HG02642 (cell line): ENCODE measurements at regions not wholly inside any gene's neighbourhood (a gene's known extent, or its start where the extent isn't known, plus 50 kb on each side); places are given as distances from the start of the nearest gene placed in this dataset.

Experiments
- ATAC-seq: cut with Tn5 transposase; IDR thresholded peaks from one replicate; pipeline ENCODE4 v1.9.1; 2021; ENCODE audit warnings: mild to moderate bottlenecking; ENCODE audit not compliant: unreplicated experiment, poor library complexity

GRCh38 chr5:117881426-117882230, 1106.7 kb downstream of the DTWD2 start:
- no peak for ATAC-seq

- no peak for ATAC-seq
Measured at GRCh38 chr5:117880932-117881331, 1107.4 kb downstream of the DTWD2 start.

- no peak for ATAC-seq
Measured at GRCh38 chr5:117877731-117878130, 1110.6 kb downstream of the DTWD2 start.

DNA sequence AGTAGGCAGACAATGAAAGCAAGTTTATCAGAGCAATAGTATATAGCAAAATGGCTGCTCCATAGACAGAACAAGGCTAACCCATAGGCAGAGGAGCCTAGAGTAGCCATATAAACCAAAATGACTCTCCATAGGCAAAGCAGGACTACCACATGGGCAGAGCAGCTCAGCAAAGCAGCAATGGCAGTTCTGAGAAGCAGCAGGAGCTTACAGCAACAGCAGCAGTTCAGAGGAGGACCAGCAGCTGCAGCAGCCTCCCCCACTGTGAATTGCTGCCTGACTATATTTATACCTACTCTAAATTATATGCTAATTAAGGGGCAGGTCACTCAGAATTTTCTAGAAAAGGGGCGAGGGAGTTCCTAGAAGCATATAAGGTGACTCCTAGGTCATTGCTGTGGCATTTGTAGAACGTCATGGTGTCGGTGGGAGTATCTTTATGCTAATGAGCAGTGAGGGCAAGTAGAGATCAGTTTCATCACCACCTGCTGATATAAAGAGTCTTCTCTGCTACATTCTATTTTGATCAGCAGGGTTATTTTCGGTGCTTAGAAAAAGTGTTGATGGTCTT, 1115.5 kb downstream of the DTWD2 start:
- ATAC-seq: no peak

DNA sequence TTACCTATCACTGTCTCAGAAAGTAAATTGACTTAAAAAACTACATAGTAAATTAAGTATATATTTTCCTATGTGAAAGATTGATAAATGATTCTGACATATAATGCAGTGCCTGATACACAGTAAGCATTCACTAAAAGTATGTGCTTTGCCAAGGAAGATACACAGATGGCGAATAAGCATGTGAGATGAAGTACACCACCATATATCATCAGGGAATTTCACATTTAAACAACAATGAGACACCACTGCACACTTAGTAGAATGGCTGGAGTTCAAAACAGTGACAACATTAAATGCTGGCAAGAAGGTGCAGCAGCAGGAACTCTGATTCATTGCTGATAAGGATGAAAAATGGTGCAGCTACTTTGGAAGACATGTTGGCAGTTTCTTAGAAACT, 1118.8 kb downstream of the DTWD2 start:
- no peak for ATAC-seq

- ATAC-seq: no peak
Measured at GRCh38 chr5:117863586-117864296, 1124.6 kb downstream of the DTWD2 start.

DNA sequence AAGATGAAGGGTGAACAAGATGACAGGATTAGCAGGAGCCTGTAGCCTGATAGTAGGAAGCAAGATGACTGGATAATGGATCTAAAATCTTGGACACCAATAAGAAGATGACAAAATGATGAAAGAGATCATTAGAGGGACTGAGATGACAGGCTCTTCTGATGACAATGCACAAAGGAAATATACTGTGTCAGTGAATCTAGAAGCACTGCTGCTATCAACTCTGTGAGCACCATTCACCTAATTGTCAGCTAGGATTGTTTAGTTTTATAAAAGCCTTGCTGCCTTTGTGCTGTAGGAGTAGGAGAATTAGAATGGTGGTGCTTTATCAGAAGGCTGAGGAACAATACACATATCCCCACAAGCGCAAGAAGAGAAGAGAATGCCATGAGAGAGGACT, 1127.8 kb downstream of the DTWD2 start:
- no peak for ATAC-seq

DNA sequence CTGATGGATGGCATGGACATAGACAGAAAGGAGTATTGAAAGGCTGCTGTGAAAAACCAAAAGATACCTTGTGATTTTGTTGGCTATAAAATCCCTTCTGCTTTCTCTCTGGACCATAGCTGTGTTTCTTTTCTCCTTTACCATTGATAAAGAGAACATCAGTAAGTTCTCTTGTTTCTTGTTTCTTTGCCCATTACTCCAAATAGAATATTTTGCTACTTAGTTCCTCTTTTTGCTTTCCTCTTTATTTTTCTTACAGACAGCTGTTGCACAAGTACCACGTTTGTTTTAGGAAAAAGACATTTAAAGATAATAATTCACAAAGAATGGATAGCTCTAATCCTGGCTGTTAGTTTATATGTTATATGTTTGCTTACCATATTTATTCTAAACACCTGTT, 1129.2 kb downstream of the DTWD2 start:
- ATAC-seq: no peak

DNA sequence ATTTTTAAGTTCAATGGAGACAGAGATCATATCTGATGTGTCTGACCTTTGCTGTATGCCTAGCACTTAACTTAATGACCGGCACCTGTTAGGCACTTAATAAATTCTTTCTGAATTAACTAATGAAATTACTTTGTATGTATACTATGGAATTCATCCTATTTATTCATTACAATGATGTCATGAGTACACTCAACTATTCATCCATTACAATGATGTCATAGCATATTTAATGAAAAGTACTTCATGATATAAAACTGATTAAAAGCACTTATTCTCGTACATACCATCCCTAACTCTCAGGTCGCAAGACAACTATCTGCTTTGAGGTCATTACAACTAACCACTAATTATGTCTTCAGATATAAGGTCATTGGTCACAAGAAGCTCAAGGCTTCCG, 1131.6 kb downstream of the DTWD2 start:
- ATAC-seq: no peak

GRCh38 chr5:117837786-117838185, 1150.6 kb downstream of the DTWD2 start:
- ATAC-seq: no peak

- ATAC-seq: no peak
Measured at GRCh38 chr5:117833691-117834090, 1154.7 kb downstream of the DTWD2 start.

- ATAC-seq: no peak
Measured at GRCh38 chr5:117829646-117830045, 1158.7 kb downstream of the DTWD2 start.

DNA sequence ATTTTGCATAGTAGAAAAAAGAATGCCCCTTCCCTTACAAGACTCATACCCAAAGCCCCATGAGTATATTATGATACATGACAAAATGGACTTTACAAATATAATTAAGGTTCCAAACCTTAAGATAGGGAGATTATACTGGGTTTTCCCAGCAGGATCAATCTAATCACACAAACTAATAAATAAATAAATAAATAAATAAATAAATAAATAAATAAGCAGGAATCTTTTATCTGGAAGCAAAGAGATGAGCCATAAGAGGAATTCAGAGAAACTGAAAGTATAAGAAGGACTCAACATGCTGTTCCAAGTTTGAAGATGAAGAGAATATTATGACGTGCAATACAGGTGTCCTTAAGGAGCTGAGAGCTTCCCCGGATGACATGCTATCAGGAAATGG, 1174.5 kb downstream of the DTWD2 start:
- no peak for ATAC-seq

DNA sequence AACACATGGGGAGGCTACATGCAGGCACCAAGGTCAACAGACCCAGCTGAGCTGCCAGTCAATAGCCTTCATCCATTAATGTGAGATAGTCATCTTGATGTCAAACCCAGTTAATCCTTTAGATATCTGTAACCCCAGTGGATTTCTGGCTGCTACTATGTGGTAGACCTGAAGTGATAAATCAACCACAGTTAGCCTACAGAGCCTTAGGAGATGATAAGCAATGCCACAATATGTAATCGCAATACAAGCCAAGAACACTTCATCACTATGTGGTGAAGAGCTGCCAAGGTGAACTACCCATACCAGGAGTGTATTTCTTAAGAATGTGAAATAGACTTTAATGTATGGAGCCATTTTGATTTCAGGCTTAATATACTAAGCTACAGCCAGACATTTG, 1175.5 kb downstream of the DTWD2 start:
- ATAC-seq: no peak

- no peak for ATAC-seq
Measured at GRCh38 chr5:117809251-117809650, 1179.1 kb downstream of the DTWD2 start.

GRCh38 chr5:117805058-117805457, 1183.3 kb downstream of the DTWD2 start:
- ATAC-seq: no peak

DNA sequence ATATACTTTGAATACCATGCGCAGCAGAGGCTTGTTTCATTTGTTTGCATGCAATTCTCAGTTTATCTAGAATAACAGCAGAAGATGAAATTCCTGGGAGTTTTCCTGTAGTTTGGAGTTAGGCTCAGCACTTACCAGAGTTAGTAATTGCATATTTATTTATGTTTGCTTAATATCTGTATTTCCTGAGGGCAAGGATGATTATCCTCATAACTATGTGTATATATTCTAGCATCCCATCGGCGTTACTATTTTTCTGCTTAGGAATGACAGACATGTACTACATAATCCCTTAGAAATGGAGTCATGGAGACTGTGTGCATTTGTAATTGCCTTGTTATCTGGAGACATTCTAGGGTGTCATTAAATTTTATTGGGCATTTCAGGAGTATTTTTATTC, 1184.8 kb downstream of the DTWD2 start:
- ATAC-seq: no peak

- no peak for ATAC-seq
Measured at GRCh38 chr5:117801583-117801982, 1186.8 kb downstream of the DTWD2 start.

DNA sequence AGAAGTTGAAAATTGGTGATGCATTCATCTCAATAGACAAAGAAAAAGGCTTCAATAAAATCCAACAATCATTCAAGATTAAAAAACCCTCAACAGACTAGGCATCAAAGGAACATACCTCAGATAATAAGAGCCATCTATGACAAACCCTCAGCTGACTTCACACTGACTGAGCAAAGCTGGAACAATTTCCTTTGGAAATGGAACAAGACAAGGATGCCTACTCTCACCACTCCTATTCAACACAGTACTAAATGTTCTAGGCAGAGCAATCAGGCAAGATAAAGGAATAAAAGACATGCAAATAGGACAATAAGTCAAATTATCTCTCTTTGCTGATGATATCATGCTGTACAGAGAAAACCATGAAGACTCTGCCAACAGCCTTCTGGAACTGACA, 1188.1 kb downstream of the DTWD2 start:
- no peak for ATAC-seq

DNA sequence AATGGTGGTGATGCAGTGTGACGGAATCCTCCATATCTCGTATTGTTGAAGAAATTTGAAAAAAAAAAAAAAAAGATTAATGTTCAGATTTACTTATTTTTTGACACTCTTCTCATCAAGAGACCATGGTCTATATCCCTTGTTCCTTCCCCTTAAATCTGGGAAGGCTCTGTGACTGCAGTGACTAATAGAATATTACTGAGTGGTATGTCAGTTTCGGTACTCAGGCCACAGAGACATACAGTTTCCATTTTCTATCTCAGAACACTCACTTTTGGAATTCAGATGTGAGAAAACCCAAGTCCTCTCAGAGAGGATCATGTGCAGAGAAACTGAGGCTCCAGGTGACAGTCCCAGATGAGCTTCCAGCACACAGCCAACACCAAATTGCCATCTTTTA, 1193.5 kb downstream of the DTWD2 start:
- no peak for ATAC-seq

GRCh38 chr5:117793963-117794362, 1194.4 kb downstream of the DTWD2 start:
- ATAC-seq: no peak

- ATAC-seq: no peak
Measured at GRCh38 chr5:117792476-117792875, 1195.9 kb downstream of the DTWD2 start.
